Activated CD8-positive, alpha-beta T cell treated with anti-CD3 and anti-CD28 coated beads, Interleukin-2, amount 10 ng/mL, durations not matched to agents 7 days and 5 days (primary cell): ENCODE measurements at regions not wholly inside any gene's neighbourhood (a gene's known extent, or its start where the extent isn't known, plus 50 kb on each side); places are given as distances from the start of the nearest gene placed in this dataset.
"Not testable (repeated sequence)": the region's sequence is repeated elsewhere in the genome, so short reads cannot be mapped to it uniquely, and the experiment has no call there.

Source experiments
- ATAC-seq: fragments of 150-1000 bp; cut with Tn5 transposase; one replicate; pipeline ENCODE4 v1.10.0; 2021; ENCODE audit warnings: moderate library complexity
- CTCF ChIA-PET: fragments of 350-600 bp; sonication (Branson Sonifier 250); formaldehyde crosslinking; loops from one replicate; lab custom pipeline; 2021; ENCODE audit warnings: antibody characterized with exemption; lab: Charles Lee
- POLR2A ChIA-PET: fragments of 350-600 bp; sonication (Branson Sonifier 250); formaldehyde crosslinking; loops from one replicate; lab custom pipeline; 2021; ENCODE audit warnings: antibody characterized with exemption; lab: Charles Lee
- DNase-seq: peaks from one replicate; pipeline ENCODE4 v3.0.0-alpha.2; 2020
- H3K27ac Mint-ChIP-seq: one replicate; pipeline ENCODE4 v1.8.0; 2021; ENCODE audit warnings: mild to moderate bottlenecking, mixed read lengths
- H3K27me3 Mint-ChIP-seq: one replicate; pipeline ENCODE4 v1.8.0; 2021; ENCODE audit warnings: low read depth, mixed read lengths
- H3K36me3 Mint-ChIP-seq: one replicate; pipeline ENCODE4 v1.8.0; 2021; ENCODE audit warnings: low read depth, mixed read lengths
- H3K4me1 Mint-ChIP-seq: one replicate; pipeline ENCODE4 v1.8.0; 2021; ENCODE audit warnings: low read depth, mixed read lengths
- H3K4me3 Mint-ChIP-seq: one replicate; pipeline ENCODE4 v1.8.0; 2021; ENCODE audit warnings: mild to moderate bottlenecking, mixed read lengths
- H3K9me3 Mint-ChIP-seq: one replicate; pipeline ENCODE4 v1.8.0; 2022; ENCODE audit warnings: mixed read lengths; ENCODE audit not compliant: insufficient read depth

DNA sequence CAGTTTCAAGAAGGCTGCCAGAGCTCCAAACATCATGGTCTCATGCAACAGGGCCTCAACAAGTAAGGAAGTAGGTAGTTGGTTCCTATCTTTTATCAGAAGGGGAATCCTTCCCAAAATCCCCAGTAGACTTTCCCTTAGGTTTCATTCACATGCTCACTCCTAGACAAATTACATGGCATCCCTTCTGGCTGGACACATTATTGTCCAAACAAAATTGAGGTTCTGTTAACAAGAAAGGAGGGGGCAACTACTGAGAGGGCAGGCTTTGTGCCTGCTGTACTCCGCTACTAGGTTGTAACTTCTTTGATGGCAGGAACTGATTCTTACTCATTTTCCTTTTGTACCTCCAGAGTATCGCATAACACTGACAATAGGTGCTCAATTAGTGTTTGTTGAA is 56.0 kb upstream of the OSMR start:
- no peak overlapping the region for H3K4me3 Mint-ChIP-seq
- ATAC-seq: no peak
- POLR2A ChIA-PET: no interaction called here

DNA sequence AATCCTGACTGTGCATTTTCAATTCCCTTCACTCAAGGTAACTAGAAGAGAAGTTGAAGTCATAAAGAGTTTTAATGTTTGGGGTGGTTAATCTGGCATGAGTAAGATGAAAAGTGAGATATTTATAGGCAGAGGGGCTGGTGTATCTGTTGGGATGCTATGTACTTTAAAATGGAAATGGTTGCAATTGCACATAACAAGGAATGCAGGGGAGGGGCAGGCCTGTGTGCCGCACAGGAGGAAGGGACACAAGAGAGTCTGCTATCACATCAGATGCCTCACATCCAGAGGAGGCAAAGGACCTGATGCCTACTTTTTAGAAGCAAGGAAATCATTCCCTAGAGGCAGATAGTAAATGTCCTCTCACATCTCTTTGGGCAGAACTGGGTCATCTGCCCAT is 55.5 kb upstream of the OSMR start:
- Mint-ChIP-seq H3K9me3 (no peaks in the 10 kb centered on the region), H3K27me3 (peaks cover 13% of the 10 kb centered on the region), H3K36me3 (no peaks in the 10 kb centered on the region), H3K4me1 (no peaks in the 10 kb centered on the region), H3K27ac (no peak overlapping the region), H3K4me3 (no peak overlapping the region)
- DNase-seq (no peak), ATAC-seq (no peak)
- CTCF ChIA-PET: no interaction called here
- POLR2A ChIA-PET: no interaction called here

More for the DNA sequence above, 56.0 kb upstream of the OSMR start:
- H3K36me3 Mint-ChIP-seq: no peaks in the 10 kb centered on the region
- H3K9me3 Mint-ChIP-seq: no peaks in the 10 kb centered on the region
- H3K27ac Mint-ChIP-seq: no peak overlapping the region
- CTCF ChIA-PET: no interaction called here
- H3K27me3 Mint-ChIP-seq: peaks cover 13% of the 10 kb centered on the region
- DNase-seq: no peak
- H3K4me1 Mint-ChIP-seq: no peaks in the 10 kb centered on the region

DNA sequence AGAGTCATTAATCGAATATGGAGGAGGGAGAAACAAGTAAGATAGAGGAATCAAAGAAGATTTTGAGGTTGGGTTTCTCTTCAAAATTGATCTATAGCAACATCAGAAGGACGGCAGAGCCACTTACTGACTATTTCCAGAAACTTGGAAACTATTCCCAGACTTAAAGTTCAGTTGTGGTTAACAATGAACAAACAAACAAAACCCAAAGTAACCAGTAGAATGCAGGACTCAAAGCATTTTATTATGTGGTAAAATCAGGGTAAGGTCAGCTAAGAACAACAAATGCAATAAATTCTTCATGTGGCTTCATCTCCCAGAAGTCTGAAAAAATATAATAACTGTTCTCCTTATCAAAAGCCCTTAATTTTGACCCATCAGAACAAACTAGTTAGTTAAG is 54.9 kb upstream of the OSMR start:
- no peaks in the 10 kb centered on the region for H3K36me3 Mint-ChIP-seq
- ChIA-PET POLR2A (no interaction called here), CTCF (no interaction called here)
- peaks cover 13% of the 10 kb centered on the region for H3K27me3 Mint-ChIP-seq
- ATAC-seq: no peak
- no peaks in the 10 kb centered on the region for H3K4me1 Mint-ChIP-seq
- no peaks in the 10 kb centered on the region for H3K9me3 Mint-ChIP-seq
- no peak for DNase-seq
- no peak overlapping the region for H3K27ac Mint-ChIP-seq
- no peak overlapping the region for H3K4me3 Mint-ChIP-seq

DNA sequence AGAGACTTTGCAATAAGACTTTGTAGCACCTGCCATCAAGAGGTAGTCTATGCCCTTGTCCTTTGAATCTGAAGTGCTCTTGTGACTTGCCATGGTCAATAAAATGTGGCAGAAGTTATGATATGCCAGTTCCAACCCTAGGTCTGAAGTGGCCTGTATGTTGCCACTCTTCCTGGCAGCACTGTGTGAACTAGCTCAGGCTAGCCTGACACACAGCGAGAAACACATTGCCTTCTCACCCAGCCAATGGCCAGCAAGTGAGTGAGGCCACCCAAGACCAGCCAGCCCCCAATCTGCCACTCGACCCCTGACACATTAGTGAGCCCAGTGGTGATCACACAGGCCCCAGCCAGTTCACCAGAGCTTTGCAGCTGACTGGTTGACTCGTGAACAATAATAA is 52.7 kb upstream of the OSMR start:
- H3K9me3 Mint-ChIP-seq: no peaks in the 10 kb centered on the region
- ChIA-PET POLR2A (interaction anchor here (0.7 kb wide), 1 partner anchor 301 kb away, joined by 3 read pairs; no protein-coding TSS in a partner anchor), CTCF (no interaction called here)
- no peaks in the 10 kb centered on the region for H3K36me3 Mint-ChIP-seq
- DNase-seq (no peak), ATAC-seq (no peak)
- H3K27me3 Mint-ChIP-seq: peaks cover 13% of the 10 kb centered on the region
- H3K4me1 Mint-ChIP-seq: no peaks in the 10 kb centered on the region
- H3K4me3 Mint-ChIP-seq: no peak overlapping the region
- no peak overlapping the region for H3K27ac Mint-ChIP-seq

DNA sequence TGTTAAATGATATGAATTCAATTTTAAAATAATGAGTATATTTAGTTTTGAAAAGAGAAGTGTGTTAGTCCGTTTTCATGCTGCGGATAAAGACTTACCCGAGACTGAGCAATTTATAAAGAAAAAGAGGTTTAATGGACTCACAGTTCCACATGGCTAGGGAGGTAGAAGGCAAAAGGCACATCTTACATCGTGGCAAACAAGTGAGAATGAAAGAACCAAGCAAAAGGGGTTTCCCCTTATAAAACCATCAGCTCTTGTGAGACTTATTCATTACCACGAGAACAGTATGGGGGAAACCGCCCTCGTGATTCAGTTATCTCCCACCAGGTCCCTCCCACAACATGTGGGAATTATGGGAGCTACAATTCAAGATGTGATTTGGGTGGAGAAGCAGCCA is 51.8 kb upstream of the OSMR start:
- ATAC-seq, H3K9me3 Mint-ChIP-seq, H3K4me1 Mint-ChIP-seq, H3K36me3 Mint-ChIP-seq, DNase-seq, H3K27ac Mint-ChIP-seq, H3K4me3 Mint-ChIP-seq, CTCF ChIA-PET: not testable (repeated sequence)
- H3K27me3 Mint-ChIP-seq: peaks cover 13% of the 10 kb centered on the region
- POLR2A ChIA-PET: interaction anchor here (0.7 kb wide), 1 partner anchor 302 kb away, joined by 3 read pairs; no protein-coding TSS in a partner anchor

DNA sequence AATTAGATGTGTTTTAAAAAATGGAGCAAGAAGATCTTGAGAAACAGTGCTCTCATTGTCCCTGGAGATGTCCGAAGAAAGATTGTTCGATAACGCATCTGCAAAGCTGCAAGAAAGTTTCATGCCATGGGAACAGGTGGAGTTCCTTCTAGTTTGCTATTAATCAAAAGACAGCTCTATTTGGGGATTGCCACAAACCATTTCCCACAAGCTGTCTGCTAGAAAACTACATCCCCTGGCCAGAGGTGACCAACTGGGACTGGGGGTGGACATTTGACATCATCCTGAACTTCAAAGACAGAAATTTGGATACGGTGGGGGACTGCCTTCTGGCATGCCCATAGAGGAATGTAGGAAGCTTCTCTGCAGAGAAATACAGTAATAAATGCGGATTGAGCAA is 50.8 kb upstream of the OSMR start:
- CTCF ChIA-PET: no interaction called here
- no peak overlapping the region for H3K27ac Mint-ChIP-seq
- POLR2A ChIA-PET: no interaction called here
- ATAC-seq (no peak), DNase-seq (no peak)
- H3K27me3 Mint-ChIP-seq: peaks cover 13% of the 10 kb centered on the region
- H3K36me3 Mint-ChIP-seq: no peaks in the 10 kb centered on the region
- H3K4me1 Mint-ChIP-seq: no peaks in the 10 kb centered on the region
- H3K9me3 Mint-ChIP-seq: no peaks in the 10 kb centered on the region
- H3K4me3 Mint-ChIP-seq: no peak overlapping the region

DNA sequence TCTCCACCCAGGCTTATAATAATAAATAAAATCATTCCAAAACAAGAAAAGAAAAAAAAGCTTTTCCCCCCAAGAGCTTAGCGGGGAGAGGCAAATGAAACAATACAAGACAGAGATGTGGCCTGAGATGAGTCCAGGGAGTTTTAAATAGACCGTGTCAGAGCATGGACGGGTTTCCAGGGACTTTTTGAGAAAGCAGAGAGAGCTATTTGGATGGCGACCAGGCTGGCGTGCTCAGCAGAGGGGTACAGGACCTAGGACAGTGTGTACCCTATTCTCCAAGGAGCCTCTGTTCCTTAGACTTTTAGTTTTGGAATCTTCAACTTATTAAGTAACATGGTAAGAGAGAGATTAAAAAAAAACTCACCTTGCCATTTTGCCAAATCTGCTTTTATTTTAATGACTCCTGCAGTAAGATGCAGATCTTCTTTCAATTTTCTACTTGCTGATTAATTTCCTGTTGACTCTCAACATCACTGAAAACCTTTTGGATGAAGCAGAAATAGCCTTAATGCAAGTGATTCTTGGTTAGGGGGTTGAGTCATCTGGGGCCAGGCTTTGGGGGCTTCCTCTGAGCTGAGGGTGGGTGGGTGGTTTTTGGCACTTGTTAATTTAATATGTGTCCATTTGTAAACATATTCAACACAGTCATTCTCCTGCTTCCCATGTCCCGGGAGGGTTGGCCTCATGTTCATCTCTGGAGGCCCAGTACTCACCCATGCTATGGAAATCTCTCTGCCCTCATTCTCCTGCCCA is 49.6 kb upstream of the OSMR start:
- Mint-ChIP-seq H3K9me3 (no peaks in the 10 kb centered on the region), H3K4me3 (no peak overlapping the region), H3K36me3 (no peaks in the 10 kb centered on the region), H3K27ac (no peak overlapping the region), H3K4me1 (no peaks in the 10 kb centered on the region), H3K27me3 (peaks cover 7% of the 10 kb centered on the region)
- ChIA-PET POLR2A (no interaction called here), CTCF (interaction anchor here (1.5 kb wide), 1 partner anchor 13 kb away, joined by 9 read pairs; no protein-coding TSS in a partner anchor)
- no peak for DNase-seq
- ATAC-seq: no peak
